HG03432 (cell line): ENCODE measurements at regions not wholly inside any gene's neighbourhood (a gene's known extent, or its start where the extent isn't known, plus 50 kb on each side); places are given as distances from the start of the nearest gene placed in this dataset.
"Not testable (repeated sequence)": the region's sequence is repeated elsewhere in the genome, so short reads cannot be mapped to it uniquely, and the experiment has no call there.

Source experiments
- ATAC-seq: cut with Tn5 transposase; IDR thresholded peaks from one replicate; pipeline ENCODE4 v1.9.1; 2021; ENCODE audit warnings: mild to moderate bottlenecking, moderate library complexity; ENCODE audit not compliant: unreplicated experiment

DNA sequence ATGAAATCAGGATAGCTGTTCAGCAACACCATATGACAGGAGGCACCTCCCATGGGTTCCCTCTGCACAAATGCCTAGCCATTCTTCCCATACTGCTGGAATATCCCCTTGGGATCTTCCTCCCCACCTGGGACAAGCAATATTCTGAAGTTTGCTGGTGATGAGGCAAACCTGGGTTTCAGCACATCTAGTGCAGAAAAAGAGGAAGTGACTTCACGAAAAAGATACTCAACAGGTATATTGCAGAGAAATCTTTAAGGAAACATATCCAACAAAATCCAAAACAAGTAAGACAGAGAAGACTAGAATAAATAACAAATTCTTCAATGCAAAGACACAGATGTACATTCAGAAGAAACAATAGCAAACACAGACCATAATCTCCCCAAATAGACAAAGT, 1497.0 kb downstream of the PCDH9 start:
- ATAC-seq, result no peak

DNA sequence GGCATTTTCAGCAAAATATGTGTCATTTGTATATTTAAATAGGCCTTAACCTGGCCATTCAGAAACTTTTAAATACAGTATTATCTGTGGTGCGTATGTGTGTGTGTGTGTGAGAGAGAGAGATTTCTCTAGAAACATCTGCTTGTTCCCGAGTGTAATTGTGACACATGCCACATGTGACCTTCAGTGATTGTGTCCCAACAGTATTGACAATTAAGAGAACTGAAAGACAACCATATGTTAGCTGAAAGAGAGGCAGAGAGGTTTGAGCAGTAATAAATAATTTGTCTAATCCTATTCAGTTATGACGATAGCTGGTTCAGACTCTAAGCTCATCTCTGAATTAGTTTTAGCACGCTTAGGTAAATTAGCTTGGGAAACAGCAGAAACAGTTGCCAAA, 1503.1 kb downstream of the PCDH9 start:
- no peak for ATAC-seq

DNA sequence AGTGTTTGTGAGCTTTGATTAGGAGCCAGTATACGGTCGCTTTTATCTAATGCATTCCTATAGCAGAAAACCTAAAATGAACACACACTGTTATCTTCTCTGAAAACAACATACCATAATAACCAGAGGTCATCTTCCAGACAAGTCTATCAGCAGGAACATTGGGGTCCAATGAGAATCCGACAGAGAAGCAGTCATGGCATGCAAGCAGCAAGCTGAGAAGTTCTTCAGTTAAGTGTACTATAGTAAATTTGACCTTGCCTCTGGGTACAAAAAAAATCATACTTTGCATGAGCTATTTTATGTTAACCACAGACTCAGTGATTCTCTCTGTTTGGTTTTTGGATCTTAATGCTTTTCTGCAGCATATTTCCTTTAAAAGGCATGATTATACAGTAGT, 1505.1 kb downstream of the PCDH9 start:
- no peak for ATAC-seq

DNA sequence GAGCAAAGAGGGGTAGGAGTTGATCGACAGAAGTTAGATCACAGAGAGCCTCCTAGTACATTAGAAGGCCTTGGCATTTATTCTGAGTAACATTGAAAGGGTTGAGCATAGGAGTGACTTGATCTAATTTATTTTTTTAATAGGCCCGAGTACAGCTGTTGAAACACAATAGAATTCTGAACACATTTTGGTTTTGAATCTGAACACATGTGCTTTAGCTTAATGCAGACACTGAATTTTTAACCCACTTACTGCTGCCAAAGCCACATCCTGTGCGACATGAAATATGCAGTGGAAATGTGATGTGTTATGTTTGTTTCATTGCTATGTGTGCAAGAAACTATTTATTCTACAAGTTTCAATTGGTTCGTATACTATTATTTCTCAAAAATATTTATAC, 1505.9 kb downstream of the PCDH9 start:
- no peak for ATAC-seq

DNA sequence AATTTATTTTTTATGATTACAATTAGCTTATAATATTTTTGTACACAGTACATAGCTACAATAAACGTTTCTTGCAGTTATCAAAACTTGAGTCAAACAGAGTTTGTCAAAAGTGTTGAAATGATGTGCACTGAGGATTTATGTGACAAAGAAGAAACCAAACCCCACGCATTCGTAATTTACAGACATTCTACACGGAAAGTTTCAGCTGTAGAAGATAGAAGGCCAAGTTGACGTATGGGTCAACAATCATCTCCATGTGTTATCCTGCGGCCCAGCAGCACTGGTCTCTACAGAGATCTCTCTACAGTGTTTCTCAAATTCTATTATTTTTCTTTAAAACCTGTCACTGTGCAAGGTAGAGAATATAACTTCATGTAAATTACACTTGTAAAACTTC, 1507.6 kb downstream of the PCDH9 start:
- ATAC-seq, result no peak

DNA sequence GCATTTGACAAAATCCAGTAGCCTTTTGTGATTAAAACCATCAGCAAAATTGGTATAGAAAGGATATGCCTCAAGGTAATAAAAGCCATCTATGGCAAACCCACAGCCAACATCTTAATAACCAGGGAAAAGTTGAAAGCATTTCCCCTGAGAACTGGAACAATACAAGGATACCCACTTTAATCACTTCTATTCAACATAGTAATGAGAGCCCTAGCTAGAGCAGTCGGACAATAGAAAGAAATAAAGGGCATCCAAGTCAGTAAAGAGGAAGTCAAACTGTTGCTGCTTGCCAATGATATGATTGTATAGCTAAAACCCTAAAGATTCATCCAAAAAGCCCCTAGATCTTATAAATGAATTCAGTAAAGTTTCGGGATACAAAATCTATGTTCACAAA, 1510.3 kb downstream of the PCDH9 start:
- no peak for ATAC-seq

DNA sequence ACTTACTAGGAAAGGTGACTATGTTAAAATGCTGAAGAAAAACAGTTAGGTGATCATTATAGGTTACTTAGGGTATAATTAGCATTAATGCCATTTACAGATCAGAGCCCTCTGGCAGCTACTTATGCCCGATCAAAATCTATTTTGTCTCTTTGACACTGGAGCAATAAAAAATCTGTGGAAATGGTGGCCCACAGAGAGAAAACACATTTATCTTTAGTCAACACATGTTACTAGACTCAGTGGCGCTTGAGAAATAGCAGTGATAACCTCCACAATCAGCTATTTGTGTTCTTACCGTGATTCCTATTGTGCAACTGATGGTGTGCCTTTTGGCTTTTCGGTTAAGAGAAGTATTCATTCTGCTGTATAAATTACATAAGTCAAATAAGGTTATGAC, 1519.6 kb downstream of the PCDH9 start:
- ATAC-seq, result no peak

DNA sequence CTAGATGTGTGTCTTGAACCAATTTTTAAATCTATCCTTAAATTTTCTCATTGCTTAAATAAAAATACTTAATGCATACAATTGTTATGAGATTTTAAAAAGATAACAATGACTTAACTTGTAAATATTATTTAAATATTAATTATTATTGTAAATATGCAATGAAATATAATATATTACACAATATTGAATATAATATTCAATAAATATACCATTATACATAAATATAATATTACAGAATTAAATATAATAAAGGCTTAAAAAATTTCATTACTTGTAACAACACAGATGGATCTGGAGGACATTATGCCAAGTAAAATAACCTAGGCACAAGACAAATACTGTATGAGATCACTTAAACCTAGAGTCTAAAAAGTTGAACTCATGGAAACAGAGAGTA, 1532.3 kb downstream of the PCDH9 start:
- ATAC-seq, result no peak

DNA sequence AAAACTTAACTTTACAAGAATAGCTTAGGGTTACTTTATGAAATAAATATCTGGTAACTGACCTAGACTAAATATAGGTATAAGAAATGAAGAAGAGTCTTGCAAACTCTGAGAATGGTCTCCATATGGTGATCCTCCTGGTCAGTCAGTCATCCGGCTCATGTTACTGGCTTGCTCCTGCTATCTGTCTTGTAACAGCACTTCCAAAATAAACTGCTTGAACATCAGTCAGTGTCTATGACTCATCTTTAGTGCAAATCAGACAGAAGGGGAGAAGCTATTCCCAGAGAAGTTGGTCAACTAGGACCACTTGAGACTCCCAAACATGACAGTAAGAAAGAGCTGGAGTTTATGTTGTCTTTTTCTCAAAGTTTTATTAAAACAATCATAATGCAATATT, 1550.9 kb downstream of the PCDH9 start:
- no peak for ATAC-seq

DNA sequence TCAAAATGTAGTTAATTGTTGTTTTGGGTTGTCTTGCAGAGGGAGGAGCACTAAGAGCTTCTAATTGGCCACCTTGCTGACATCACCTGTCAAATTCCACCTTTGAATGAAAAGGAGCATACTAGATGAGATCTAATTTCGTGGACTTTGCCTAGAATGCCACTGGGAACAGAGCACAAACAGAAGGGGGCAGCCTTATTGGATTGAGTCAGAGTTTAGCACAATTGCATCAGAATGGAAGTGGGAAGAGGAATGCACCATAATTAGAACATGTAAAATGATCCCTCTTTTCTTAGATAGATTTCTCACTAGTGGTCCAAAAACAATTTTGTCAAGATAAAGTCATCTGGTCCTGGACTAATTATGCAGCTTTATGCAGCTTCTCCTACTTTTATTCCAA, 1552.2 kb downstream of the PCDH9 start:
- ATAC-seq, result no peak

DNA sequence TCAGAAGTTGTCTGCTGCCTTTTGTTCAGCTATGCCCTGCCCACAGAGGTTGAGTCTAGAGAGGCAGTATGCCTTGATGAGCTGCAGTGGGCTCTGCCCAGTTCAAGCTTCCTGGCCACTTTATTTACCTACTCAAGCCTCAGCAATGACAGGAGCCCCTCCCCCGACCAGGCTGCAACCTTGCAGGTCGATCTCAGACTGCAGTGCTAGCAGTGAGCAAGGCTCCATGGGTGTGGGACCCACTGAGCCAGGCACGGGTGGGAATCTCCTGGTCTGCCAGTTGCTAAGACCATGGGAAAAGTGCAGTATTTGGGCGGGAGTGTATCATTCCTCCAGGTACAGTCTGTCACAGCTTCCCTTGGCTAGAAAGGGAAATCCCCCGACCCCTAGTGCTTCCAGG, 1554.8 kb downstream of the PCDH9 start:
- ATAC-seq, result not testable (repeated sequence)

DNA sequence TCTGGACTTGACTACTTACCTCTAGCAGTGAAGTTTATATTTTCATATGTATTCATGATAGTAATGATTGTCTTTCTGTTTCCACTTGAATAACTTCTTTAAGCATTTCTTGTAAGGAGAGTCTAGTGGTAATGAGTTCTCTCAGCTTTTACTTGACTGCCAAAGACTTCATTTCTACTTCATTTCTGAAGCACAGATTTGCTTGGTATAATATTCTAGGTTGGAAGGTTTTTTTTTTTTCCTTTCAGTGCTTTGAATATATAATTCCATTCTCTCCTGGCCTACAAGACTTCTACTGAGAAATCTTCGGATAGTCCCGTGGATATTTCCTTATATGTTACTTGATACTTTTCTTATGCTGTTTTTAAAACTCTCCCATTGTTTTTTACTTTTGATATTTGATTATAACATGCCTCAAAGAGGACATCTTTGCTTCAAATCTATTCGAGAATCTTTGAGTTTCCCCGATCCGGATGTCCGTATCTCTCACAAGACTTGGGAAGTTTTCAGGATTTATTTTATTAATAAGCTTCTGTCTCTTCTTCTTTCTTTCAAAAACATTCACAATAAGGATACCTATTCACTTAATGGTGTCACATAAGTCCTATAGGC, 1560.0 kb downstream of the PCDH9 start:
- no peak for ATAC-seq

DNA sequence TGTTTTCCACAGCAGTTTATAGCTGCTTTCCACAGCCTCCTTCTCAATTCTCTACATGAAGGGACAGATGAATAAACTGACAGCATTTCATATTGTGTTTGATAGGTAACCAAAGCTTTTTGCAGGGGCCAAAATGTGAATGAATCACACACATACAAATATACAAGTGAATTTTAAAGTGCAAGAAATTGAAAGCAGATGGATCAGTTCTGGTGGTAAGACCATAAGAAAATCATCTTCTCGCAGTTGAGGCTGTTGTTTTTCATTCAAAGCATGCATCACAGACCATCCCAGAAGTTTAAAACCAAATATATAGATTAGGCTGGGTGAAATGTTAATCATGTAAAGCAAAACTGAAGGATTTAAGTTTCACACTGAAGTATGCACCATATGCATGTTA, 1569.4 kb downstream of the PCDH9 start:
- ATAC-seq, result no peak

DNA sequence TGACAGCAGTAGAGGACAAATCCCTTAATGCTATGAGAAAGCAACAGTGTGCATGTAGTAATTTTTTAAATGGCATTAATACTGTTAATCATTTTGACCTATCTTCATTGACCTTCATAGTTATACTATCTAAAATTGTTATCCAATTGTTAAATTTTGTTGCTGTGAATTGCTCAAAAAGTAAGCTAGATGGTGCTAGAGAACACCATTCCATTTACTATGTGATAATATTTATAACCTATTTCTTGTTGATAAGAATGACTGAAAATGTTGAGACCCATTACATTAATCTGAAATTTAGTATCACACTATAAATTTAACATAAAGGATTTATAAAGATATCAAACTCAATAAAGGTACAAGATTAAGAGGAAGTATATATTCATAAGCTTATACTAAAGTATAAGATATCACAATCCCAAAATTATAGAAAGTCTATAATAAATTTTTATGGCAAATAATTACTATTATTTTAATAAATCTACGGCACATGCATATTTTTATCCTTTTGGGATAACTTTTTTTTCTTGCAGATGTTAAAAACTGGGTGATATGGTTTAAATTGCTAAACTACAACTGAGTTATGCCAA, 1573.3 kb downstream of the PCDH9 start:
- no peak for ATAC-seq

DNA sequence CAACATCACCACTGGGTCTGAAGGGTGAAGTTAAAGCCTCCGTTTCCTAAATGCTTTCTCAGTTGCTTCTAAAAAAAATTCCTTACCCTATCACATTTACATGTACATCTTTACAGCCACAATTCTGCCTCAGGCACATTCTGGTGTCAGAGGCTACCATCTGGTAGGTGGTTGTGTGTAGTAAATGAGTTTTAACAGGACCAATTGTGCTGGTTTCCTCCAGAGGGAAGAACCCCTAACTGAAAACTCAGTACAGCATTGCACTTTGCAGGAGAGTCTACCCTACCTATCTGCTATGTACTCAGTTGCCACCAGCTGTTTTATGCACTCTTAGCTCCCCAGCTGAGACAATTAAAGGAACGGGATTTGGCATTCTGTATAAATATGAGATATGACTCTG, 1576.5 kb downstream of the PCDH9 start:
- ATAC-seq, result no peak

DNA sequence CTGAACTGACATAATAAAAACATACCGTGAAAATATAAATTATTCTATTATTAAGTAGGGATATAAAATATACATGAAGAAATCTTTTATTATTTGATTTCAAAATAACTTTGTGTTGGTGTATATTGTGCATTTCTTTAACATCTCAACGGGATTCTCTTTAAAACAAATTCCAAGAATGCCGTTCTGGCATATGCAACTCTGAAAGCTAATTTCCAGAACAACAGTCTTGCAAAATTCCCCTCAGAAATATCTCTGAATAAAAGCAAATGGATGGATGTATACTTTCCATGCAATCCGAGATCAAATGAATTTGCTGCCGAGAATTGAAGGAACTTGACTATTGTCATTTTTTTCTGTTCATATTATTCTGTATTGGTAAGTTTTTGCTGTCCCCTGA, 1579.8 kb downstream of the PCDH9 start:
- no peak for ATAC-seq

DNA sequence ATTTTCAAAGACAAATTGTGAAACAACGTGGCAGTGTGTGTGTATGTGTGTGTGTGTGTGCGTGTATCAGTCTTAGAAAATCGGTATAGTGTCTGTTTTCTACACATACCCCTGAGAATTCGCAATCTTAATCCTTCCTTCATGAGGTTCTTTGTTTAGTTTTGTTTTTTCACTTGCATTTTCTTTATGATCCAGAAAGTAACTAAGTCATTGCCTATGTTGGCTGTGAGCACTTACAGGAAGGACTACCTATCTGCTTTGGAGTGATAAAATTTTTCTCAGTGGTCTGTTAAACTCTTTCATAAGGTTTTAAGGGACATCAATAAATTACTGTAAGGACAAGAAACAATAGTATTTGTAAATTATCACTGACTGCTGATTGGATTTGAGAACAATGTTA, 1587.1 kb downstream of the PCDH9 start:
- ATAC-seq, result no peak

DNA sequence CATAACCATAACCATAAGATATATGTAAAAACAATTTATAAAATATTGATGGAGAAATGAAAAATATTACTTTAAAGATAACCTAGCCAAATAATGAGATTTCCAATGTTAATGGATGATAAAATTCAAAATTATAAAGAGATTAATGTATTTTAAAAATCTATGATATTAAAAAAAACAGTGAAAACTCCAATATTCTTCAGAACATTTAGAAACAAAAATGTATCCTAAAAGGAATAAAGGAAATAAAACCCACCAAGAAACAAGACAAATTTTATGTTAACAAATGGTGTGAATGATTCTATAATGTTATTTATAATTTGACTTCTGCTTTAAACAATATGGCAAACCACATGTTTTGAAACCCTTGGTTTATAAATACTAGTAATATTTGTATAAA, 1587.8 kb downstream of the PCDH9 start:
- no peak for ATAC-seq

DNA sequence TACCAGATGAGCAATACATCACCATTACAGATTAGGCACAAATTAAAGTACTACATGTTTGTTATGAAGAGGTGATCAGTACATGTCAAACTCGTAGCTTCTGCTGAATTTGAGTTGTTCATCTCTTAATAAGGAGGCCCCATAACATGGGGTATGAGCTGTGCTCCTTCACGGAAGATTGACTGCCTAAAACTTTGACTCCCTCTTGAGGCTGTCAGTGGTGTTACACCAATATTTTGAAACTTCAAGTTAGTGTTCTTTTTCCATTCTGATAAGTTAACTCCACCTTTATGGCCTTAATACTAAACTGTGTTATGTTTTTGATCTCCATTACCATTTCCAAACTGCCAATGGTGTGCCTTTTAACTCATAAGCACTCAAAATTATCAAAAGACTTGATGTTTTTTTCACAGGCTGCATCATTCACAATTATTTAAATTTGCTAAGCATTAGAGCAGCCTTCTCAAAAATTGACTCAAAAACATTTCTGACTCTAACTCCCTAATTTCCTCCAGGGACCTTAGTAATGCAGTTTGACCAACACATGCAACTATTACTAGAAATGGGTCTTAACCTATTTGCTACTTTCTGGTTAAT, 1591.5 kb downstream of the PCDH9 start:
- peak; percentile 88 for ATAC-seq

DNA sequence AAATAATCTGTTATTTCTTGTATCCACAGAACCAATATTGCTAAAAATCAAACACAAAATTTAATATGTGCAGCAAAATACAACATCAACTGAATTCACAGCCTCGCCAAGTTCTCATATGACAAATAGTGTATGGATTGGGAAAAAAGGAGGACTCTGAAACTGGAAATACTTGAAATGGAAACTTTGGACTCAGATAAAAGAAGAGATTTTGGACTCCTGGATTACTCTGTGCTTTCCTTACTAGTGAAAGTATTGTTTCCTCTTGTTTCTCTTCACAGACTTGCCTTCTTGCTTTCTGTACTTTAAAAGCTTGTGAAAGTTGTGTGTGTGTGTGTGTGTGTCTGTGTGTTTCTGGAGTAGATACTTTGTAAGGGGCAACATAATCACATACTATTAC, 1596.3 kb downstream of the PCDH9 start:
- no peak for ATAC-seq

DNA sequence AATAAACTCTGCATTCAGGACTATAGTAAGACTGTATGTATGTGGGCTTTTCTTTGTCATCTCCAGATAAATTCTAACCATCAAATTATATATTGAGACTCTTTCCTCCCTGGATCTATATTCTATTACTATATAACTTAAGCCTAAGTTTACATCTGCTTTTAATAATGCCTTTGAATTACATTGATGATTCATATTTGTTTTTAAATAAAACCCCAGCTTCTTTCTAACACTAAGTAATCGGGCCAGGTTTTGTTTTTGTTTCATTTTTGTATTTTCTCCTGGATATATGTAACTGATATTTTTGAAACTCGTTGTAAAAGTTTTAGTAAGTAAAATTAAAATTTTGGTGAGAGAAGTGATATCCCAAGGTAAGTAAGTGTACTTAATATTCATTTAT, 1599.1 kb downstream of the PCDH9 start:
- no peak for ATAC-seq

DNA sequence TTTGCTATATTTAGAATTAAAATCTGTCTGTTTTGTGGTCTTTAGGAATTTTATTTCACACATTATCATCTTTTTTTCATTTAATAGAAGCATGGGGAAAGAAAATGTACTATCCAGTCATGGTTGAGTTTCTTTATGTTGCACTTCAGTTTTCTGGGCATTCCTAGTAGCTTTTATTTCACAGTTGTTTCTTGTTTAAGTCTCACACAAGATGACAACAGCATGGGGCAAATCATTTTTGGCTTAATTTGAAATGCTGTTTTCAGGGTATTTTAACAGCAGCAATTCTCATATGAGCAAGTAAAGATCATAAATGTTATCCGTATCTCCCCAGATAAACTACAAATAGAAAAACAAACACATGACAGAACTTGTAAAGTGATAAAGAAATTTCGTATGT, 1600.2 kb downstream of the PCDH9 start:
- no peak for ATAC-seq

DNA sequence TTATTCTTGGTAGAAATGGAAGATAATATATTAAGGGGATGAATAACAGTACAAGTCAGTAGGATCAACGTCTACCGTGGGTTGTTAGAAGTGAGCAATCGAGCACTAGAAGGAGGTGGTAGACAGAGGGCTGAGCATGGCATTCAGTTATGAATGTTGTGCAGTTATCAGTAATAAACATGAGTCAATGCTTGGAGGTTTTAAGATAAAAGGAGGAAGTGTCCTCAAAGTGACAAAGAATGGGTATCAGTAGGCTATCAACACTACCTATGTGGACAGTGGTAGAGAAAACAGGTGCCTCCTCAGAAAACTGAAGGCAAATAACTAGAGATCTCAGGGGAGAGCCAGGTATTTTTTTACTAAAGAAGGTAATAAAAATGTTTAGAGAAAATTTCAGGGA, 1607.0 kb downstream of the PCDH9 start:
- no peak for ATAC-seq
